GM12892 (cell line): ENCODE measurements at regions not wholly inside any gene's neighbourhood (a gene's known extent, or its start where the extent isn't known, plus 50 kb on each side); places are given as distances from the start of the nearest gene placed in this dataset.

Experiments
- POLR2AphosphoS5 ChIP-seq: IDR thresholded peaks from 2 replicates; pipeline ENCODE4 v1.6.1; 2011; ENCODE audit warnings: low read depth, low read length, control low read depth
- TAF1 ChIP-seq: IDR thresholded peaks from 2 replicates; pipeline ENCODE4 v1.6.1; 2011; ENCODE audit warnings: low read depth, mild to moderate bottlenecking, control low read depth, low read length, borderline replicate concordance

GRCh38 chrX:150229030-150229429, 134.1 kb upstream of the MAMLD1 start:
- no peak for TF ChIP-seq POLR2AphosphoS5
- no peak for TF ChIP-seq TAF1
